Smooth muscle cell (in vitro differentiated cells): ENCODE measurements at regions not wholly inside any gene's neighbourhood (a gene's known extent, or its start where the extent isn't known, plus 50 kb on each side); places are given as distances from the start of the nearest gene placed in this dataset.

Experiments used
- DNase-seq: peaks from one replicate; lab custom pipeline; 2025; ENCODE audit not compliant: unreplicated experiment; lab: John Stamatoyannopoulos, UW
- H2AFZ ChIP-seq: fragments of 200-600 bp; sonication (generic); 2 replicates; pipeline ENCODE4 v1.6.0; 2016; ENCODE audit warnings: antibody characterized with exemption, low read depth, mild to moderate bottlenecking
- H3F3A ChIP-seq: fragments of 200-600 bp; sonication (generic); 2 replicates; pipeline ENCODE4 v1.6.0; 2017; ENCODE audit warnings: antibody characterized with exemption, low read depth
- H3K27ac ChIP-seq: fragments of 200-600 bp; sonication (generic); 2 replicates; pipeline ENCODE4 v1.5.1; 2016; ENCODE audit warnings: low read depth, mild to moderate bottlenecking
- H3K27me3 ChIP-seq: fragments of 200-600 bp; sonication (generic); 2 replicates; pipeline ENCODE4 v1.6.1; 2016; ENCODE audit warnings: low read depth, mild to moderate bottlenecking
- H3K36me3 ChIP-seq: fragments of 200-600 bp; sonication (generic); 2 replicates; pipeline ENCODE4 v1.5.1; 2016; ENCODE audit warnings: low read depth
- H3K4me1 ChIP-seq: fragments of 200-600 bp; sonication (generic); 2 replicates; pipeline ENCODE4 v1.5.1; 2016; ENCODE audit warnings: low read depth
- H3K4me2 ChIP-seq: fragments of 200-600 bp; sonication (generic); 2 replicates; pipeline ENCODE4 v1.6.0; 2016; ENCODE audit warnings: mild to moderate bottlenecking
- H3K4me3 ChIP-seq: fragments of 200-600 bp; sonication (generic); 2 replicates; pipeline ENCODE4 v1.5.1; 2016; ENCODE audit warnings: mild to moderate bottlenecking
- H3K79me2 ChIP-seq: fragments of 200-600 bp; sonication (generic); 2 replicates; pipeline ENCODE4 v1.6.0; 2016; ENCODE audit warnings: low read depth, mild to moderate bottlenecking
- H3K9ac ChIP-seq: fragments of 200-600 bp; sonication (generic); 2 replicates; pipeline ENCODE4 v1.6.0; 2016; ENCODE audit warnings: low read depth
- H3K9me3 ChIP-seq: fragments of 200-600 bp; sonication (generic); replicated peaks from 2 replicates; pipeline ENCODE4 v1.5.1; 2016; ENCODE audit warnings: low read depth
- H4K20me1 ChIP-seq: fragments of 200-600 bp; sonication (generic); 2 replicates; pipeline ENCODE4 v1.6.0; 2016; ENCODE audit warnings: low read depth
- WGBS: methylation state at CpG from one replicate; pipeline ENCODE4 v1.1.7; 2016; ENCODE audit warnings: low lambda C conversion rate; 5-methylcytosine and 5-hydroxymethylcytosine counted together
- TF ChIP-seq, protein P1 (sequence below): fragments of 200-600 bp; sonication (generic); IDR thresholded peaks from 2 replicates; pipeline ENCODE4 v1.5.1; 2017; ENCODE audit warnings: borderline replicate concordance, mild to moderate bottlenecking, antibody characterized with exemption; ENCODE audit not compliant: insufficient read depth, poor library complexity, severe bottlenecking

- Histone ChIP-seq H3F3A (no peaks in the 10 kb centered on the region), H2AFZ (no peak overlapping the region), H3K9me3 (no peaks in the 10 kb centered on the region), H3K4me1 (no peaks in the 10 kb centered on the region), H3K27ac (no peak overlapping the region), H3K9ac (no peak overlapping the region), H3K4me3 (no peak overlapping the region), H3K4me2 (no peak overlapping the region), H3K27me3 (no peaks in the 10 kb centered on the region), H3K36me3 (no peaks in the 10 kb centered on the region), H3K79me2 (no peaks in the 10 kb centered on the region), H4K20me1 (no peaks in the 10 kb centered on the region)
- TF ChIP-seq, protein P1, sequence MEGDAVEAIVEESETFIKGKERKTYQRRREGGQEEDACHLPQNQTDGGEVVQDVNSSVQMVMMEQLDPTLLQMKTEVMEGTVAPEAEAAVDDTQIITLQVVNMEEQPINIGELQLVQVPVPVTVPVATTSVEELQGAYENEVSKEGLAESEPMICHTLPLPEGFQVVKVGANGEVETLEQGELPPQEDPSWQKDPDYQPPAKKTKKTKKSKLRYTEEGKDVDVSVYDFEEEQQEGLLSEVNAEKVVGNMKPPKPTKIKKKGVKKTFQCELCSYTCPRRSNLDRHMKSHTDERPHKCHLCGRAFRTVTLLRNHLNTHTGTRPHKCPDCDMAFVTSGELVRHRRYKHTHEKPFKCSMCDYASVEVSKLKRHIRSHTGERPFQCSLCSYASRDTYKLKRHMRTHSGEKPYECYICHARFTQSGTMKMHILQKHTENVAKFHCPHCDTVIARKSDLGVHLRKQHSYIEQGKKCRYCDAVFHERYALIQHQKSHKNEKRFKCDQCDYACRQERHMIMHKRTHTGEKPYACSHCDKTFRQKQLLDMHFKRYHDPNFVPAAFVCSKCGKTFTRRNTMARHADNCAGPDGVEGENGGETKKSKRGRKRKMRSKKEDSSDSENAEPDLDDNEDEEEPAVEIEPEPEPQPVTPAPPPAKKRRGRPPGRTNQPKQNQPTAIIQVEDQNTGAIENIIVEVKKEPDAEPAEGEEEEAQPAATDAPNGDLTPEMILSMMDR = no peak
- DNase-seq = no peak
- WGBS = 84% methylated on average over 14 of the region's 14 CpGs
Observed at GRCh38 chr19:31693131-31693932, 344.1 kb upstream of the TSHZ3 start.

DNA sequence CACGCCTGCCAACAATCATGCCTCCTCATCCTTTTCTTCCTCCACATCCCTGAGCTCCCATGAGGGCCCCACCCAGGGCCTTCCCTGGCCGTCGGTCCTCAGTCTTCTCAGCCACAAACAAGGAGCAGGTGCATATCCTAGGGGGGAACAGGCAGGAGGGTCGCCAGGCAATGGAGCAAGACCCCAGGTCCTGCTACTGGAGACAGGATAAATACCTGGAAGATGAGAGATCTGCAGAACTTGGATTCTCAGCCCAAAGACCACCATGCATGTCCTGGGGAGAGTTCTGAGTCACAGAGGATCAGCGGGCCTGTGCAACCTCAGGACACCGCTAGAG is 344.7 kb upstream of the TSHZ3 start:
- no peaks in the 10 kb centered on the region for H3K79me2 ChIP-seq
- no peak overlapping the region for H3K27ac ChIP-seq
- no peak overlapping the region for H2AFZ ChIP-seq
- H3K4me2 ChIP-seq = no peak overlapping the region
- no peaks in the 10 kb centered on the region for H3K4me1 ChIP-seq
- TF ChIP-seq, protein P1 = no peak
- H3K9me3 ChIP-seq = no peaks in the 10 kb centered on the region
- H3K4me3 ChIP-seq = no peak overlapping the region
- no peaks in the 10 kb centered on the region for H3F3A ChIP-seq
- no peak overlapping the region for H3K9ac ChIP-seq
- DNase-seq = no peak
- WGBS = 87% methylated on average over 6 of the region's 6 CpGs
- H3K36me3 ChIP-seq = no peaks in the 10 kb centered on the region
- no peaks in the 10 kb centered on the region for H3K27me3 ChIP-seq
- no peaks in the 10 kb centered on the region for H4K20me1 ChIP-seq

DNA sequence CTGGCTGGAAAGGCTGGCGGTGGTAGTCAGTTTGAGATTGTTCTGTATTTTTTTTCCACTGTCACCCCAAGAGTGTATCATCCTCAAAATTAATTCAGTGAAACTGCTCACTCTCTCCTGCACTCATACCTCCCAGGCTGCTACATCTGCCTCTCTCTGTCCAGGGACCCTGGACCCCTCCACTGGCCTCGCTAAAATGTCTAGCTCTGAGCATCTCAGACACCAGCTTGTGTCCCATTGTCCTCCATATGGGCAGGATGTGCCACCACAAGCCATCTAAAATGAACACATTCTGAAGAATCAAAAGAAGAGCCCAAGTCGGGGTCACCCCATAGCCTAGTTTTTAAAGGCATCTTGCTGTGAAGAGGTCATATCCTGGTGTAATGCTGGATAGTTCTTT is 345.5 kb upstream of the TSHZ3 start:
- H3K4me3 ChIP-seq = no peak overlapping the region
- DNase-seq = no peak
- H3K4me2 ChIP-seq = no peak overlapping the region
- no peak overlapping the region for H3K27ac ChIP-seq
- no peak overlapping the region for H3K9ac ChIP-seq
- H3K79me2 ChIP-seq = no peaks in the 10 kb centered on the region
- no peaks in the 10 kb centered on the region for H3K9me3 ChIP-seq
- no peak overlapping the region for H2AFZ ChIP-seq
- H3K27me3 ChIP-seq = no peaks in the 10 kb centered on the region
- 76% methylated on average over 3 of the region's 3 CpGs for WGBS
- no peaks in the 10 kb centered on the region for H4K20me1 ChIP-seq
- no peaks in the 10 kb centered on the region for H3K36me3 ChIP-seq
- H3K4me1 ChIP-seq = no peaks in the 10 kb centered on the region
- no peaks in the 10 kb centered on the region for H3F3A ChIP-seq
- TF ChIP-seq, protein P1 = no peak

DNA sequence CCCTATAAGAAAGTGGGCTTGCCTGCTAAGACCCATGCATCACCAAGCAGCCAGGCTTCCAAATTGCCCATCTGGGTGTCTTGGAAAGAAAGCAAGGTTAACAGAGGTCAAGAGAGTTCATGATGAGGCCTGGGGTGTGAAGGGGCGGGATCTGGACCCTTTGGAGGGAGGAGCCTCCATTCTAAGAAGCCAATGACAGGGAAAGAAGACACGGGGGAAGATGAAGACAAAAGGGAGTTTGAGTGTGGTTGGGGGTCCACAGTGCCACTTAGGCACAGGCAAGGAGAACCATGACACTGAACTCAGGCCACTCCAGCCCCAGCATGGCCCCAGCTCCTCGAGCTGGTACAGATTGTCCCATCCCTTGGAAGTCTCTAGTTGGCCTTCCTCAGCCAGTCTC is 350.2 kb upstream of the TSHZ3 start:
- H3K9me3 ChIP-seq = no peaks in the 10 kb centered on the region
- H3K79me2 ChIP-seq = no peaks in the 10 kb centered on the region
- no peaks in the 10 kb centered on the region for H3K4me1 ChIP-seq
- H3K27me3 ChIP-seq = no peaks in the 10 kb centered on the region
- H3K4me2 ChIP-seq = no peak overlapping the region
- DNase-seq = no peak
- H2AFZ ChIP-seq = no peak overlapping the region
- no peaks in the 10 kb centered on the region for H4K20me1 ChIP-seq
- H3K36me3 ChIP-seq = no peaks in the 10 kb centered on the region
- H3K4me3 ChIP-seq = no peak overlapping the region
- WGBS = 84% methylated on average over 3 of the region's 3 CpGs
- TF ChIP-seq, protein P1 = no peak
- no peak overlapping the region for H3K27ac ChIP-seq
- H3K9ac ChIP-seq = no peak overlapping the region
- H3F3A ChIP-seq = no peaks in the 10 kb centered on the region
